Astrocyte (in vitro differentiated cells and primary cell): ENCODE measurements at regions not wholly inside any gene's neighbourhood (a gene's known extent, or its start where the extent isn't known, plus 50 kb on each side); places are given as distances from the start of the nearest gene placed in this dataset.

Source experiments
- DNase-seq: peaks from one replicate; pipeline ENCODE4 v3.0.0-alpha.2; 2010; ENCODE audit warnings: low read depth
- FAIRE-seq: peaks from 2 replicates; lab custom pipeline; 2011; peaks lifted over from hg19 to GRCh38; lab: Jason Lieb, UNC
- H2AFZ ChIP-seq: 2 replicates; pipeline ENCODE4 v1.6.0; 2012; ENCODE audit warnings: low read depth, low read length, inconsistent platforms
- H3K27ac ChIP-seq: 2 replicates; pipeline ENCODE4 v1.5.1; 2011; ENCODE audit warnings: low read depth, low read length, inconsistent platforms
- H3K27me3 ChIP-seq: 2 replicates; pipeline ENCODE4 v1.6.0; 2011; ENCODE audit warnings: low read length, inconsistent platforms; ENCODE audit not compliant: insufficient read depth
- H3K36me3 ChIP-seq: 2 replicates; pipeline ENCODE4 v1.5.1; 2011; ENCODE audit warnings: low read length, inconsistent platforms; ENCODE audit not compliant: insufficient read depth
- H3K4me1 ChIP-seq: 2 replicates; pipeline ENCODE4 v1.5.1; 2011; ENCODE audit warnings: low read length, inconsistent platforms; ENCODE audit not compliant: insufficient read depth
- H3K4me2 ChIP-seq: 2 replicates; pipeline ENCODE4 v1.6.0; 2012; ENCODE audit warnings: low read length, inconsistent platforms
- H3K4me3 ChIP-seq: 2 replicates; pipeline ENCODE4 v1.5.1; 2011; ENCODE audit warnings: low read depth, mild to moderate bottlenecking, low read length, inconsistent platforms; ENCODE audit not compliant: insufficient read depth
- H3K79me2 ChIP-seq: 2 replicates; pipeline ENCODE4 v1.6.0; 2012; ENCODE audit warnings: mild to moderate bottlenecking, low read length, inconsistent platforms; ENCODE audit not compliant: insufficient read depth
- H3K9ac ChIP-seq: 2 replicates; pipeline ENCODE4 v1.6.0; 2012; ENCODE audit warnings: mild to moderate bottlenecking, low read length, inconsistent platforms
- H3K9me3 ChIP-seq: 2 replicates; pipeline ENCODE4 v1.5.1; 2012; ENCODE audit warnings: low read depth, mild to moderate bottlenecking, low read length, inconsistent platforms; ENCODE audit not compliant: insufficient read depth
- H4K20me1 ChIP-seq: 2 replicates; pipeline ENCODE4 v1.6.0; 2012; ENCODE audit warnings: low read length, inconsistent platforms; ENCODE audit not compliant: insufficient read depth
- H3K27ac Mint-ChIP-seq: one replicate; pipeline ENCODE4 v1.8.0; 2021; ENCODE audit warnings: mild to moderate bottlenecking, mixed read lengths; ENCODE audit not compliant: unreplicated experiment
- H3K27me3 Mint-ChIP-seq: one replicate; pipeline ENCODE4 v1.8.0; 2021; ENCODE audit warnings: low read depth, mixed read lengths; ENCODE audit not compliant: unreplicated experiment
- H3K36me3 Mint-ChIP-seq: one replicate; pipeline ENCODE4 v1.8.0; 2021; ENCODE audit warnings: low read depth, mixed read lengths; ENCODE audit not compliant: unreplicated experiment
- H3K4me1 Mint-ChIP-seq: one replicate; pipeline ENCODE4 v1.8.0; 2021; ENCODE audit warnings: low read depth, mixed read lengths; ENCODE audit not compliant: unreplicated experiment
- H3K4me3 Mint-ChIP-seq: one replicate; pipeline ENCODE4 v1.8.0; 2021; ENCODE audit warnings: mild to moderate bottlenecking, moderate library complexity, mixed read lengths; ENCODE audit not compliant: unreplicated experiment
- H3K9me3 Mint-ChIP-seq: one replicate; pipeline ENCODE4 v1.8.0; 2021; ENCODE audit warnings: mild to moderate bottlenecking, mixed read lengths; ENCODE audit not compliant: unreplicated experiment
- EZH2 ChIP-seq: IDR thresholded peaks from 2 replicates; pipeline ENCODE4 v1.6.1; 2012; ENCODE audit warnings: mild to moderate bottlenecking, low read length, inconsistent platforms; ENCODE audit not compliant: insufficient read depth
- TF ChIP-seq, protein P1 (sequence below): IDR thresholded peaks from 2 replicates; pipeline ENCODE4 v1.5.1; 2011; ENCODE audit warnings: low read depth, mild to moderate bottlenecking, inconsistent platforms, low read length, moderate library complexity; ENCODE audit not compliant: insufficient read depth

- Mint-ChIP-seq H3K4me1 (peaks cover 4% of the 10 kb centered on the region), H3K4me3 (no peak overlapping the region), H3K27me3 (no peaks in the 10 kb centered on the region), H3K36me3 (peaks cover 25% of the 10 kb centered on the region), H3K9me3 (peaks cover 2% of the 10 kb centered on the region), H3K27ac (no peak overlapping the region)
- Histone ChIP-seq H3K36me3 (no peaks in the 10 kb centered on the region), H3K4me1 (peaks cover 8% of the 10 kb centered on the region), H3K4me3 (no peak overlapping the region), H3K79me2 (peaks cover 4% of the 10 kb centered on the region), H3K27me3 (no peaks in the 10 kb centered on the region), H3K9me3 (no peaks in the 10 kb centered on the region), H4K20me1 (peaks cover 25% of the 10 kb centered on the region), H3K4me2 (no peak overlapping the region), H3K27ac (no peak overlapping the region), H2AFZ (no peak overlapping the region), H3K9ac (no peak overlapping the region)
- FAIRE-seq (no peak), DNase-seq (no peak)
- TF ChIP-seq EZH2 = no peak
- TF ChIP-seq, protein P1, sequence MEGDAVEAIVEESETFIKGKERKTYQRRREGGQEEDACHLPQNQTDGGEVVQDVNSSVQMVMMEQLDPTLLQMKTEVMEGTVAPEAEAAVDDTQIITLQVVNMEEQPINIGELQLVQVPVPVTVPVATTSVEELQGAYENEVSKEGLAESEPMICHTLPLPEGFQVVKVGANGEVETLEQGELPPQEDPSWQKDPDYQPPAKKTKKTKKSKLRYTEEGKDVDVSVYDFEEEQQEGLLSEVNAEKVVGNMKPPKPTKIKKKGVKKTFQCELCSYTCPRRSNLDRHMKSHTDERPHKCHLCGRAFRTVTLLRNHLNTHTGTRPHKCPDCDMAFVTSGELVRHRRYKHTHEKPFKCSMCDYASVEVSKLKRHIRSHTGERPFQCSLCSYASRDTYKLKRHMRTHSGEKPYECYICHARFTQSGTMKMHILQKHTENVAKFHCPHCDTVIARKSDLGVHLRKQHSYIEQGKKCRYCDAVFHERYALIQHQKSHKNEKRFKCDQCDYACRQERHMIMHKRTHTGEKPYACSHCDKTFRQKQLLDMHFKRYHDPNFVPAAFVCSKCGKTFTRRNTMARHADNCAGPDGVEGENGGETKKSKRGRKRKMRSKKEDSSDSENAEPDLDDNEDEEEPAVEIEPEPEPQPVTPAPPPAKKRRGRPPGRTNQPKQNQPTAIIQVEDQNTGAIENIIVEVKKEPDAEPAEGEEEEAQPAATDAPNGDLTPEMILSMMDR = no peak
Measured at GRCh38 chr22:25367756-25368155, 148.3 kb downstream of the CRYBB2 start.

DNA sequence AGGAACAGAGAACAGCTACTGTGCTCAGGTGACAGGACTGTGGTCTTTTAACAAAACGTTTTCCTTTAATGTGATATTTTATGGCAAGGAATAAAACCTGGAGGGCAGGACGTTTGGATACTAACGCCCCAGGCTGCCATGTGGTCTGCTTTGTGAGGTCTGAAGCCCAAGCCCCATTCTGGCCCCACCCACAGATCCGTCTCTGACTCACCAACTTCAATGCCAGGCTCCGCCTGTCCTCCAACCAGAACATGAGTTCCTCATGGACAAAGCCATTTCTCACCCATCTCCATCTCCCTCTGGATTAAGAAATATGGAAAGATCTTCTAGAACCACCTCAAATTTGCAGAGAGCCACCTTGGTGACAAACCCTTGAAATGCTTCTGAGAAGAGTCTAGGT, 148.8 kb downstream of the CRYBB2 start:
- Histone ChIP-seq H3K9me3 (no peaks in the 10 kb centered on the region), H3K4me1 (peaks cover 8% of the 10 kb centered on the region), H3K9ac (no peak overlapping the region), H3K27ac (no peak overlapping the region), H4K20me1 (peaks cover 22% of the 10 kb centered on the region), H3K4me2 (no peak overlapping the region), H3K27me3 (no peaks in the 10 kb centered on the region), H2AFZ (no peak overlapping the region), H3K4me3 (no peak overlapping the region), H3K36me3 (no peaks in the 10 kb centered on the region), H3K79me2 (peaks cover 4% of the 10 kb centered on the region)
- H3K27ac Mint-ChIP-seq = no peak overlapping the region
- TF ChIP-seq, protein P1 = no peak
- TF ChIP-seq EZH2 = no peak
- H3K4me3 Mint-ChIP-seq = no peak overlapping the region
- peaks cover 28% of the 10 kb centered on the region for H3K36me3 Mint-ChIP-seq
- peaks cover 2% of the 10 kb centered on the region for H3K9me3 Mint-ChIP-seq
- peaks cover 4% of the 10 kb centered on the region for H3K4me1 Mint-ChIP-seq
- no peak for FAIRE-seq
- H3K27me3 Mint-ChIP-seq = no peaks in the 10 kb centered on the region
- DNase-seq = peak; percentile 64

DNA sequence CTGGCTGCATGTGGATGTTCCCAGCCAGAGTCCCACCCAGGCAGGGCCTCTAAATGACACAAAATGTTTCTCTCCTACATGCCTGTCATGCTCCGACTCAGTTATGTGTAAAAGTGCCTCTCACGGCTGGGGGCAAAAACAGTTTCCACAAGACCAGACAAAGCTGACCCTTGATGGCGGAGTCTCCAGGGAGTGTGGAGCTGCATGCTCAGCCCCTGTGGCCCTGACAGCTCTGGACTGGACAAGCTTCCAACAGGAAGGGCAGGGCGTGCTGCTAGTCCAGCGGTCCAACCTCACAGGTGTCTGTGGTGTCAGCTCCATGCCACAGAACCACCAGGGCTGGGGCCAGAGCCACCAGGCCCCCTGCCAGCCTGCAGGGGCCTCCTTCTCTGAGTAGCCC, 149.6 kb downstream of the CRYBB2 start:
- Histone ChIP-seq H2AFZ (no peak overlapping the region), H3K9me3 (no peaks in the 10 kb centered on the region), H3K4me3 (no peak overlapping the region), H3K36me3 (no peaks in the 10 kb centered on the region), H3K79me2 (peaks cover 4% of the 10 kb centered on the region), H3K4me2 (no peak overlapping the region), H3K27me3 (no peaks in the 10 kb centered on the region), H3K27ac (no peak overlapping the region), H4K20me1 (peaks cover 21% of the 10 kb centered on the region), H3K9ac (no peak overlapping the region), H3K4me1 (peaks cover 8% of the 10 kb centered on the region)
- no peaks in the 10 kb centered on the region for H3K27me3 Mint-ChIP-seq
- DNase-seq = no peak
- peaks cover 4% of the 10 kb centered on the region for H3K4me1 Mint-ChIP-seq
- H3K36me3 Mint-ChIP-seq = peaks cover 31% of the 10 kb centered on the region
- no peak for FAIRE-seq
- TF ChIP-seq EZH2 = no peak
- TF ChIP-seq, protein P1 = no peak
- H3K27ac Mint-ChIP-seq = no peak overlapping the region
- H3K4me3 Mint-ChIP-seq = no peak overlapping the region
- peaks cover 2% of the 10 kb centered on the region for H3K9me3 Mint-ChIP-seq
